Nephron progenitor cell (in vitro differentiated cells): ENCODE measurements at regions not wholly inside any gene's neighbourhood (a gene's known extent, or its start where the extent isn't known, plus 50 kb on each side); places are given as distances from the start of the nearest gene placed in this dataset.
"Not testable (repeated sequence)": the region's sequence is repeated elsewhere in the genome, so short reads cannot be mapped to it uniquely, and the experiment has no call there.

Experiments used
- DNase-seq: peaks from one replicate; pipeline ENCODE4 v3.0.0; 2021
- H3K27ac Mint-ChIP-seq: 2 replicates; pipeline ENCODE4 v1.8.0; 2021; ENCODE audit warnings: mild to moderate bottlenecking, moderate library complexity, mixed read lengths
- H3K27me3 Mint-ChIP-seq: 2 replicates; pipeline ENCODE4 v1.8.0; 2021; ENCODE audit warnings: mild to moderate bottlenecking, low read depth, mixed read lengths; ENCODE audit not compliant: poor library complexity
- H3K36me3 Mint-ChIP-seq: 2 replicates; pipeline ENCODE4 v1.8.0; 2021; ENCODE audit warnings: low read depth, mixed read lengths
- H3K4me1 Mint-ChIP-seq: 2 replicates; pipeline ENCODE4 v1.8.0; 2021; ENCODE audit warnings: mixed read lengths
- H3K4me3 Mint-ChIP-seq: 2 replicates; pipeline ENCODE4 v1.8.0; 2021; ENCODE audit warnings: mild to moderate bottlenecking, moderate library complexity, mixed read lengths
- H3K9me3 Mint-ChIP-seq: 2 replicates; pipeline ENCODE4 v1.8.0; 2021; ENCODE audit warnings: mild to moderate bottlenecking, moderate library complexity, mixed read lengths
- CTCF ChIP-seq: fragments of 200-600 bp; sonication (generic); IDR thresholded peaks from 2 replicates; pipeline ENCODE4 v1.5.0; 2021; ENCODE audit warnings: antibody characterized with exemption

- H3K36me3 Mint-ChIP-seq, result no peaks in the 10 kb centered on the region
- H3K4me1 Mint-ChIP-seq, result no peaks in the 10 kb centered on the region
- no peak for TF ChIP-seq CTCF
- no peak overlapping the region for H3K27ac Mint-ChIP-seq
- no peaks in the 10 kb centered on the region for H3K27me3 Mint-ChIP-seq
- H3K4me3 Mint-ChIP-seq, result no peak overlapping the region
- no peak for DNase-seq
- peaks cover 18% of the 10 kb centered on the region for H3K9me3 Mint-ChIP-seq
Observed at GRCh38 chr5:58294598-58295305, 165.1 kb downstream of the PLK2 start.

- peaks cover 36% of the 10 kb centered on the region for H3K9me3 Mint-ChIP-seq
- H3K4me1 Mint-ChIP-seq, H3K27ac Mint-ChIP-seq, DNase-seq, H3K27me3 Mint-ChIP-seq, H3K4me3 Mint-ChIP-seq, H3K36me3 Mint-ChIP-seq: not testable (repeated sequence)
Observed at GRCh38 chr5:58288275-58288674, 171.6 kb downstream of the PLK2 start.

- TF ChIP-seq CTCF, result no peak
- Mint-ChIP-seq H3K27me3 (no peaks in the 10 kb centered on the region), H3K9me3 (peaks cover 29% of the 10 kb centered on the region), H3K4me3 (no peak overlapping the region), H3K36me3 (peaks cover 4% of the 10 kb centered on the region), H3K4me1 (no peaks in the 10 kb centered on the region), H3K27ac (no peak overlapping the region)
- no peak for DNase-seq
Observed at GRCh38 chr5:58286741-58287140, 173.1 kb downstream of the PLK2 start.

GRCh38 chr5:58285900-58286299, 174.0 kb downstream of the PLK2 start:
- H3K27me3 Mint-ChIP-seq, result no peaks in the 10 kb centered on the region
- H3K27ac Mint-ChIP-seq, result no peak overlapping the region
- no peak overlapping the region for H3K4me3 Mint-ChIP-seq
- no peak for DNase-seq
- H3K9me3 Mint-ChIP-seq, result peaks cover 26% of the 10 kb centered on the region
- peaks cover 4% of the 10 kb centered on the region for H3K36me3 Mint-ChIP-seq
- TF ChIP-seq CTCF, result no peak
- no peaks in the 10 kb centered on the region for H3K4me1 Mint-ChIP-seq

- Mint-ChIP-seq H3K9me3 (peaks cover 25% of the 10 kb centered on the region), H3K4me3 (no peak overlapping the region), H3K36me3 (peaks cover 4% of the 10 kb centered on the region), H3K27ac (no peak overlapping the region), H3K4me1 (no peaks in the 10 kb centered on the region), H3K27me3 (no peaks in the 10 kb centered on the region)
- DNase-seq, result no peak
- TF ChIP-seq CTCF, result no peak
Observed at GRCh38 chr5:58284886-58285285, 175.0 kb downstream of the PLK2 start.

GRCh38 chr5:58281189-58281588, 178.7 kb downstream of the PLK2 start:
- H3K36me3 Mint-ChIP-seq, result no peaks in the 10 kb centered on the region
- no peak overlapping the region for H3K4me3 Mint-ChIP-seq
- no peaks in the 10 kb centered on the region for H3K27me3 Mint-ChIP-seq
- no peak for TF ChIP-seq CTCF
- no peak for DNase-seq
- no peaks in the 10 kb centered on the region for H3K4me1 Mint-ChIP-seq
- peaks cover 13% of the 10 kb centered on the region for H3K9me3 Mint-ChIP-seq
- no peak overlapping the region for H3K27ac Mint-ChIP-seq
